Activated CD4-positive, CD25-positive, alpha-beta regulatory T cell treated with anti-CD3 and anti-CD28 coated beads, Interleukin-2, amount 50 U/mL, for 72 hours (primary cell): ENCODE measurements at regions not wholly inside any gene's neighbourhood (a gene's known extent, or its start where the extent isn't known, plus 50 kb on each side); places are given as distances from the start of the nearest gene placed in this dataset.
"Not testable (repeated sequence)": the region's sequence is repeated elsewhere in the genome, so short reads cannot be mapped to it uniquely, and the experiment has no call there.

ENCODE experiments used
- DNase-seq: peaks from one replicate; pipeline ENCODE4 v3.0.0; 2021

- DNase-seq, result not testable (repeated sequence)
Observed at GRCh38 chr3:125831005-125831750, 137.8 kb upstream of the ROPN1B start.

DNA sequence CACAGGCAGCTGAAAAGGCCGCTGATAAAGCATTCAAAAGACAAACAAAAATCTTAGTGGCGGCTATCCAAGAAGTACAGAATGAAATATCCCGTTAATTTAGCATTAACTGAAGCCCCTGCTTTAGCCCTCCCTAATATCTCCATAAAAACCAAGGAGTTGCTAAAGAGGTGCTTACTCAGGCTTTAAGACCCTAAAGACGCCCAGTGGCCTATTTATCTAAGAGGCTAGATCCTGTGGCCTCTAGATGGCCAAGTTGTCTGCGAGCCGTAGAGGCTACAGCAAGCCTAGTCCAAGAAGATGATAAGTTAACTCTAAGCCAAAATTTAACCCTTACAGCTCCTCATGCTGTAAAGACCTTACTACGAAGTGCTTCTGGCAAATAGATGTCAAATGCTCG lies 133.4 kb upstream of the ROPN1B start:
- DNase-seq, result not testable (repeated sequence)

GRCh38 chr3:125836011-125836551 lies 132.9 kb upstream of the ROPN1B start:
- DNase-seq, result not testable (repeated sequence)

- DNase-seq, result not testable (repeated sequence)
Observed at GRCh38 chr3:125836786-125837185, 132.2 kb upstream of the ROPN1B start.

GRCh38 chr3:125838857-125839256 lies 130.1 kb upstream of the ROPN1B start:
- DNase-seq, result not testable (repeated sequence)

DNA sequence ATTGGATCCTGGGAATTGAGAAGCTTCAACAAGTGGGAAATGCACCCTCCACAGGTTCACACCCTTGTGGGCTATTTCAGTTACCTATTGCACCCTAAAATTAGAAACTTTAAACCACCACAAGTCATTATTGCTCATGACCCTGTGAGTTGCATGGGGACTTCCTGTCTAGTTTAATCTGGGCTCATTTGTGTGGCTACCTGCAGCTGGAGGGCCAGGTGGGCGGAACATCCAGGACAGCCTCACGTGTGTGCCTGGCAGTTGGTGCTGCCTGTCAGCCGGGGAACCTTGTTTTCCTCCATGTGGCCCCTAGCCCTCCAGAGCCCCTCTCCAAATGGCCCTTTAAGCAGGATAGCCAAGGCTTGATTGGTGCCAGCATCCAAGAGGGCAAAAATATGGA lies 128.5 kb upstream of the ROPN1B start:
- not testable (repeated sequence) for DNase-seq

DNA sequence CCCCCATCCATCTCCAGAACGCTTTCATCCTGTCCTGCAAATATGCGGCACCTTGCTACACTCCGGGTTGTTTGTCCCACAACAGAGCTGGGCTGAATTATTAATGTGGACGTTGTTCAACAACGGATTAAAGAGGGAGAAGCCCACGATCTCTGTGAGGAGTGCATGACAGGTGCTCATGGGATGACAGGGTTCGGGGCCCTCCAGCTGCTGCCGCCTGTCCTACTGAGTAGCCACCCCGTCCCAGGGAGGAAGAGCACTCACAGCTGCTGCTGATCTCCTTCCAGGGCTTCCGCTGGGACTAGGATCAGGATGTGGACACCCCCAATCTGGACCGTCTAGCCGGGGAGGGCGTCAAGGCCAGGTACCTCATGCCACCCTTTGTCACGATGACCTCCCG lies 121.0 kb upstream of the ROPN1B start:
- not testable (repeated sequence) for DNase-seq

GRCh38 chr3:125855006-125855405 lies 114.0 kb upstream of the ROPN1B start:
- DNase-seq, result not testable (repeated sequence)

DNA sequence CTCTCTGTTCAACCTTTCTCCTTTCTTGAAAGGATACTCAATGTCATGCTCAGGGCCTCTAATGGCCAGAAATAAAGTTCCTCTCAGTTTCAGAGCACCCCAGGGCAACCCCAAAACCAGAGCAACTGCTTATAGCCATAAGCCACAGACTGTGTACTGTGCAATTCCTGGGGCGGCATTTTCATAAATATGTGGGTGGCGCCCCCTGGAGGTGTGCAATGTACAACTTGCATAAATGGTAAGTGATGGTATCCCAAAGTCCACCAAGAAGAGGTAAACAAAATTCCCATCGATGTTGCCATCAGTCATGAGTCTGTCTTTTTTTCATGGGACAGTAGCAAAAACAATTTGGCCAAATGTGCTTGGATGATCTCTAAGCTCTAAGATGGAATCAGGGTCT lies 108.4 kb upstream of the ROPN1B start:
- not testable (repeated sequence) for DNase-seq

DNA sequence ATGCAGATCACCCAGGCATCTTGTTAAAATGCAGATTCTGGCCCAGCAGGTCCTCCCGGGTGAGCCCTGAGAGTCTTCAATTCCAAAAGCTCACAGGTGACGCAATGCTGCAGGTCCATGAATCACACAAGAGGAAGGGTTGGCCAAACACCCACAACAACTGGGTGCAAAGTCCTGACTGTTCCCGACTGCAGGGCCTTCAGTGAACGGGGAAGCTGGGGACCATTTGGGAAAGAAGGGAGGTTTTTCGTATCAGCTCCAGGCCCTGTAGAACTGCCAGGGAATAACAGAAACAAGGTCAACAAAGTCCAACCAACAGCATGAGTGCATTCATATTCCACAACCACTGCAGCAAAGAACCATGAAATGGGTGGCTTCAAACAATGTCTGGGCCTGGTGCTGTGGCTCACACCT lies 106.1 kb upstream of the ROPN1B start:
- DNase-seq, result not testable (repeated sequence)

DNA sequence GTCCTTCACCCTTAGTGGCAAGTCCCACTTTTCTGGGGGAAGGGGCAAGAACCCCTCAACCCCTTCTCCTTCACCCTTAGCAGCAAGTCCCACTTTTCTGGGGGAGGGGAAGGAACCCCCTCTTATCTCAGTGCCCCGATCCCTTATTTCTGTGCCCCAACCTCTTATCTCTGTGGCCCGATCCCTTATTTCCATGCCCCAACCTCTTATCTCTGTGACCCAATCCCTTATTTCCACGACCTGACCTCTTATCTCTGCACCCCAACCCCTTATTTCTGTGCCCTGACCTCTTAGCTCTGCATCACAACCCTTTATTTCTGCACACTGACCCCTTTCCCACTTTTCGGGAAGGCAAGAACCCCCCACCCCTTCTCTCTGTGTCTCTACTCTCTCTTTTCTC lies 104.4 kb upstream of the ROPN1B start:
- not testable (repeated sequence) for DNase-seq

GRCh38 chr3:125886006-125886405 lies 83.0 kb upstream of the ROPN1B start:
- DNase-seq, result not testable (repeated sequence)

GRCh38 chr3:125899181-125899580 lies 69.8 kb upstream of the ROPN1B start:
- not testable (repeated sequence) for DNase-seq

- not testable (repeated sequence) for DNase-seq
Observed at GRCh38 chr3:125901473-125901872, 67.5 kb upstream of the ROPN1B start.

GRCh38 chr3:125903780-125904455 lies 65.1 kb upstream of the ROPN1B start:
- not testable (repeated sequence) for DNase-seq

GRCh38 chr3:125907279-125907678 lies 61.7 kb upstream of the ROPN1B start:
- DNase-seq, result not testable (repeated sequence)

DNA sequence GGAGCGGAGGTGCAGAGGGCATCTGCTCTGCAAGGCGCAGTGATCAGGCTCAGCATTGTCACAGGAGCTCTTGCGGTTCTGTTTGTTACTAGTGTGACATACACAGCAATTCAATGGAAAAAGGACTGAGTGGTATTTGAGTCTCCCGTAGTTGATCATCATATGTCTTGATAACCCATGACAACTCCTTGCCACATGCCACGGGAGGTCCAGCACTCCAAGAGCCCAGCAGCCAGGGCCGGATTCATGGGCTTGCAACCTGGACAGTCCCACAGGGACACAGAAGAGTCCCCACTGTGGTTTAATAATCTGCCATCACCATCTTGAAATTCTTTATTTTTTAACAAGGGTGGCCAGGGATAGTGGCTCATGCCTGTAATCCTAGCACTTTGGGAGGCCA lies 58.1 kb upstream of the ROPN1B start:
- not testable (repeated sequence) for DNase-seq

- not testable (repeated sequence) for DNase-seq
Observed at GRCh38 chr3:125914608-125915436, 54.2 kb upstream of the ROPN1B start.

DNA sequence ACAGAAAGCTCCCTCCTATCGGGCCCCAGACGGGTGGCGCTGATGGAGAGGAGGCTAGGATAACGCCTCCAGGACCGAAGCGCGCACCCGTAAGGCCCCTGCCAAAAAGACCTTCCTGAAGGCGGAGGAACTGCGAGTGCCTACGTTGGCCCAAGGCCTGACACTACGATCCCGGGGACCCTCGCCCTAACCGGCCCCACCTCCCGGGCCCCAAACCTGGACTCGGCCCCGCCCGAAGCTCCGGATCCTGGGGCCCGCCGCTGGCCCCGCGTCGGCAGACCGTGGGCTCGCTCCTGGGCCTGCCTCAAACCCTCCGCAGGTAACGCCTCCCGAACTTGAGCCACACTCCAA lies 53.6 kb upstream of the ROPN1B start:
- not testable (repeated sequence) for DNase-seq

DNA sequence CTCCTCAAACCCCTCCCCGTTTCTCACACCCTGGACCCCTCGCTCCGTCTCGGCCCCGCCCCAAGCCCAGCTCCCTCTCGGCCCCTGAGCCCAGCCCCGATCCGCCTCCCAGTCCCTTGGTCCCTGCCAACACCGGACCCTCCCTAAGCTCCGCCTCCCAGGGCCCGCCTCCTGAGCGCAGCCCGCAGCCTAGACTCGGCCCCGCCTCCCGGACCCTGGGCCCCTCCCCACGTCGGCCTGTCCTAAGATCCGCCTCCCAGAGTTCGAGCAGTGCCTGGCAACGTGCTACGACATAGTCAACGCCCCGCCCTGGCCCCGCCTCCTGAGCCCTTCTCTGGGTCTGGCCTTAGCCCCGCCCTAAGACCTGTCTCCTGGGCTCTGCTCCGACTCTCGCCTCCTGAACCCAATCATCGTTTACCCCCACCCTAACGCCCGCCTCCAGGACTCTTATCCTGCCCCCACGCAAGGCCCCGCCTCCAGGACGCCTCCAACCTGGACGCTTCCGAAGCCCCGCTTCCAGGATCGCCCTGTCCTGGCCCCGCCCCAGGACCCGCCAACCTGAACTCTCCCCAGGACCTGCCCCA lies 53.1 kb upstream of the ROPN1B start:
- DNase-seq, result peak; percentile 98

DNA sequence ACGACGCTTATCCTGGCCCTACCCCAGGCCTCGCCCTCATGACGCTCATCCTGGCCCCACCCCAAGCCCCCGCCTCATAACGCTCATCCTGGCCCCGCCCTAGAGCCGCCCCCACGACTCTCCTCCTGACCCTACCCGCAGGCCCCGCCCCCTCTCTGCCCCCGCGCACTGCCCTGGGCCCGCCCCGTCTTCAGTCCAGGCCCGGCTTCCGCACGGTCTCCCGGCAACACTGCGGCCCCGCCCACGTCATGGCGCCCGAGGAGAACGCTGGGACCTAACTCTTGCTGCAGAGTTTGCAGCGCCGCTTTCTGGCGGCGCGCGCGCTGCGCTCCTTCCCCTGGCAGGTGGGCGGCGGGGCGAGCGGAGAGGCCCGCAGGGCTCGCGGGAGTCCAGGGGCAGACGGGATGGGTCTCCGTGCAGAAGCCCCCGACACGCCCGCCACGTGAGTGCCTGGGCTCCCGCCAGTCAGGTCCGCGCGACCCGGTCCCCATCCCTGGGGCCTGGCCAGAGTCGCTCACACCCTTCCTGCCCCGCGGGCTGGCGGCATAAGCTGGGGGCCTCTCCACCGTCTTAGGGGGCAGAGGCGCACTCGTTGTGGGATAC lies 52.5 kb upstream of the ROPN1B start:
- peak; percentile 90 for DNase-seq

- DNase-seq, result not testable (repeated sequence)
Observed at GRCh38 chr3:125917020-125917549, 51.9 kb upstream of the ROPN1B start.
